ENCODE measurements at regions not wholly inside any gene's neighbourhood (a gene's known extent, or its start where the extent isn't known, plus 50 kb on each side); places are given as distances from the start of the nearest gene placed in this dataset.

GRCh38 chr21:21831036-21831435, 832.8 kb downstream of the NCAM2 start:
- BruUV-seq (replicated peaks), result no TSS peak
- no peak overlapping the region for H3K27ac Mint-ChIP-seq (ENCODE audit: unreplicated experiment)
- CTCF ChIA-PET, result no interaction called here

DNA sequence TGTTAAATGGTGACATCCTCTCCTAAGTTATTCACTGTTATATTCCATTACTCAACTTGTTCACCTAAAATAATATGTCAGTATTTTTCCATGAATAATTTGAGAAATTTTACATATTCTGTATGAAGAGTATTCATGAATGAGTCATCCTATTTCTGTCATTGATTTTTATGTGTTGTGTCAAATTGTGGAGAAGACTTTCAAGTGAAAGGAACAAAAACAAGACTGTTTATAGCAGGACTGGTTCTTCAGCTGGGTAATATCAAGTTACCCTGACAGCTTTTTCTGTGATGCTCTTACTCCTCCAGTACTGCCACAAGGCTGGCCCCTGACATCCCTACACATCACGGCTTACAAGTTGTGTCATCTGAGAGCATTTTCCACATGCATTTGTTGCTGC, 847.7 kb downstream of the NCAM2 start:
- TF ChIP-seq CTCF (IDR thresholded peaks at IDR 0.05; ENCODE audit: unreplicated experiment), result no peak
- peaks cover 11% of the 10 kb centered on the region for H3K9me3 Mint-ChIP-seq (ENCODE audit: low read depth, unreplicated experiment)
- H3K27me3 Mint-ChIP-seq (ENCODE audit: unreplicated experiment), result no peaks in the 10 kb centered on the region
- no peak for DNase-seq
- CTCF ChIA-PET, result no interaction called here
- no peaks in the 10 kb centered on the region for H3K36me3 Mint-ChIP-seq (ENCODE audit: insufficient read depth, unreplicated experiment)
- H3K4me3 Mint-ChIP-seq (ENCODE audit: low read depth, unreplicated experiment), result no peak overlapping the region
- no peaks in the 10 kb centered on the region for H3K4me1 Mint-ChIP-seq (ENCODE audit: low read depth, unreplicated experiment)
- H3K27ac Mint-ChIP-seq (ENCODE audit: unreplicated experiment), result no peak overlapping the region
- intact Hi-C loops (cut with micrococcal nuclease; ENCODE audit: unreplicated experiment), result no loop called here
- BruUV-seq (replicated peaks), result no TSS peak

More at GRCh38 chr21:21831036-21831435, 832.8 kb downstream of the NCAM2 start:
- no peak for TF ChIP-seq CTCF (IDR thresholded peaks at IDR 0.05; ENCODE audit: unreplicated experiment)
- intact Hi-C loops (cut with micrococcal nuclease; ENCODE audit: unreplicated experiment), result no loop called here
- Mint-ChIP-seq H3K4me3 (ENCODE audit: low read depth, unreplicated experiment) (no peak overlapping the region), H3K27me3 (ENCODE audit: unreplicated experiment) (no peaks in the 10 kb centered on the region), H3K9me3 (ENCODE audit: low read depth, unreplicated experiment) (peaks cover 10% of the 10 kb centered on the region), H3K4me1 (ENCODE audit: low read depth, unreplicated experiment) (no peaks in the 10 kb centered on the region), H3K36me3 (ENCODE audit: insufficient read depth, unreplicated experiment) (no peaks in the 10 kb centered on the region)
- no peak for DNase-seq

GRCh38 chr21:21851205-21851604, 853.0 kb downstream of the NCAM2 start:
- Mint-ChIP-seq H3K4me1 (ENCODE audit: low read depth, unreplicated experiment) (no peaks in the 10 kb centered on the region), H3K9me3 (ENCODE audit: low read depth, unreplicated experiment) (peaks cover 18% of the 10 kb centered on the region), H3K36me3 (ENCODE audit: insufficient read depth, unreplicated experiment) (no peaks in the 10 kb centered on the region), H3K27ac (ENCODE audit: unreplicated experiment) (no peak overlapping the region), H3K4me3 (ENCODE audit: low read depth, unreplicated experiment) (no peak overlapping the region), H3K27me3 (ENCODE audit: unreplicated experiment) (no peaks in the 10 kb centered on the region)
- BruUV-seq (replicated peaks), result no TSS peak
- CTCF ChIA-PET, result no interaction called here
- DNase-seq, result no peak
- TF ChIP-seq CTCF (IDR thresholded peaks at IDR 0.05; ENCODE audit: unreplicated experiment), result no peak
- intact Hi-C loops (cut with micrococcal nuclease; ENCODE audit: unreplicated experiment), result no loop called here

GRCh38 chr21:21851657-21852056, 853.4 kb downstream of the NCAM2 start:
- Mint-ChIP-seq H3K27ac (ENCODE audit: unreplicated experiment) (no peak overlapping the region), H3K36me3 (ENCODE audit: insufficient read depth, unreplicated experiment) (no peaks in the 10 kb centered on the region), H3K4me1 (ENCODE audit: low read depth, unreplicated experiment) (no peaks in the 10 kb centered on the region), H3K27me3 (ENCODE audit: unreplicated experiment) (no peaks in the 10 kb centered on the region), H3K4me3 (ENCODE audit: low read depth, unreplicated experiment) (no peak overlapping the region), H3K9me3 (ENCODE audit: low read depth, unreplicated experiment) (peaks cover 18% of the 10 kb centered on the region)
- intact Hi-C loops (cut with micrococcal nuclease; ENCODE audit: unreplicated experiment), result no loop called here
- no peak for DNase-seq
- no peak for TF ChIP-seq CTCF (IDR thresholded peaks at IDR 0.05; ENCODE audit: unreplicated experiment)
- BruUV-seq (replicated peaks), result no TSS peak
- CTCF ChIA-PET, result no interaction called here

All from Calu3 (cell line).